HCT116 (cell line): ENCODE measurements at regions not wholly inside any gene's neighbourhood (a gene's known extent, or its start where the extent isn't known, plus 50 kb on each side); places are given as distances from the start of the nearest gene placed in this dataset.

Experiments
- ATAC-seq: fragments of 200-7000 bp; cut with Tn5 transposase; 2 replicates; pipeline ENCODE4 v1.9.1; 2020; ENCODE audit warnings: mild to moderate bottlenecking, moderate library complexity
- BruUV-seq: library from RNA; stranded (reverse); fragments of 400-500 nt; replicated peaks from 2 replicates; lab custom pipeline; 2021; lab: Mats Ljungman, UMichigan
- CTCF ChIA-PET: fragments of 300-600 bp; sonication (Branson Sonifier 250); formaldehyde crosslinking; loops from one replicate; lab custom pipeline; 2021; ENCODE audit warnings: antibody characterized with exemption; lab: Charles Lee
- POLR2A ChIA-PET: fragments of 300-600, 350-600 bp; sonication (Branson Sonifier 250); formaldehyde crosslinking; loops from one replicate; lab custom pipeline; 2021; ENCODE audit warnings: antibody characterized with exemption; lab: Charles Lee
- RAD21 ChIA-PET, 2 experiments: fragments of 300-600 bp; sonication (Branson Sonifier 250); formaldehyde crosslinking; loops; one replicate each; lab custom pipeline; 2023; ENCODE audit warnings: low total read pairs in 2 of 2; ENCODE audit not compliant: uncharacterized antibody in 2 of 2, unreplicated experiment in 2 of 2, low non-redundant PET in 1 of 2; lab: Charles Lee
- DNase-seq: peaks from one replicate; pipeline ENCODE4 v3.0.0-alpha.2; 2010; ENCODE audit warnings: low read depth, low spot score
- H2AFZ ChIP-seq: fragments of 200-600 bp; shearing (Covaris generic), sonication (generic); 2 replicates; pipeline ENCODE4 v1.6.1; 2017; ENCODE audit warnings: low read depth, mixed run types, mixed read lengths, antibody characterized with exemption, low read length; ENCODE audit not compliant: poor library complexity, severe bottlenecking
- H3K27ac ChIP-seq: 2 replicates; pipeline ENCODE4 v1.5.1; 2012; ENCODE audit warnings: low read depth, low read length
- H3K27me3 ChIP-seq: fragments of 200-600 bp; sonication (generic); 2 replicates; pipeline ENCODE4 v1.6.1; 2016; ENCODE audit warnings: mixed run types, low read length, mixed read lengths; ENCODE audit not compliant: insufficient read depth
- H3K36me3 ChIP-seq, 2 experiments: fragments of 200-500 bp in 1 of 2; fragments of 200-600 bp in 1 of 2; sonication (Bioruptor generic) in 1 of 2; sonication (generic) in 1 of 2; 2 replicates each; pipeline versions ENCODE4 v1.5.1 to v1.6.1; 2014 to 2016; ENCODE audit warnings: low read length in 2 of 2, inconsistent platforms in 1 of 2, mixed read lengths in 1 of 2, mixed run types in 1 of 2; ENCODE audit not compliant: insufficient read depth in 2 of 2, control insufficient read depth in 1 of 2
- H3K4me1 ChIP-seq, 2 experiments: fragments of 200-600 bp in 1 of 2; sonication (generic) in 1 of 2; 2 replicates each; pipeline versions ENCODE4 v1.5.1 to v1.6.1; 2012 to 2017; ENCODE audit warnings: low read length in 2 of 2, inconsistent platforms in 1 of 2, mild to moderate bottlenecking in 1 of 2, mixed read lengths in 1 of 2, mixed run types in 1 of 2, moderate library complexity in 1 of 2; ENCODE audit not compliant: insufficient read depth in 2 of 2, control insufficient read depth in 1 of 2
- H3K4me2 ChIP-seq: fragments of 200-600 bp; sonication (generic); 2 replicates; pipeline ENCODE4 v1.6.1; 2017; ENCODE audit warnings: mixed run types, low read length, mixed read lengths
- H3K4me3 ChIP-seq, 2 experiments: fragments of 200-600 bp in 1 of 2; sonication (generic) in 1 of 2; replicated peaks in 1 of 2; 2 replicates each; pipeline ENCODE4 v1.5.1; 2011 to 2016; ENCODE audit warnings: low read length in 2 of 2, control low read depth in 1 of 2, low read depth in 1 of 2, mild to moderate bottlenecking in 1 of 2, mixed read lengths in 1 of 2, mixed run types in 1 of 2
- H3K79me2 ChIP-seq: fragments of 200-600 bp; sonication (generic); 2 replicates; pipeline ENCODE4 v1.6.1; 2017; ENCODE audit warnings: mild to moderate bottlenecking, mixed run types, low read length, moderate library complexity, mixed read lengths; ENCODE audit not compliant: insufficient read depth
- H3K9ac ChIP-seq: fragments of 200-600 bp; sonication (generic); 2 replicates; pipeline ENCODE4 v1.6.1; 2016; ENCODE audit warnings: low read length, mixed read lengths
- H3K9me2 ChIP-seq: fragments of 200-600 bp; sonication (generic), shearing (Covaris generic); 2 replicates; pipeline ENCODE4 v1.6.1; 2017; ENCODE audit warnings: mixed run types, mild to moderate bottlenecking, moderate library complexity; ENCODE audit not compliant: insufficient read depth
- H3K9me3 ChIP-seq, 2 experiments: fragments of 200-500 bp in 1 of 2; fragments of 200-600 bp in 1 of 2; sonication (Bioruptor generic) in 1 of 2; sonication (generic) in 1 of 2; 2 replicates each; pipeline ENCODE4 v1.6.1; 2014 to 2017; ENCODE audit warnings: low read length in 2 of 2, mixed read lengths in 2 of 2, inconsistent platforms in 1 of 2, low read depth in 1 of 2, mild to moderate bottlenecking in 1 of 2, mixed run types in 1 of 2, moderate library complexity in 1 of 2; ENCODE audit not compliant: control insufficient read depth in 1 of 2, insufficient read depth in 1 of 2
- H4K20me1 ChIP-seq: fragments of 200-600 bp; sonication (generic), shearing (Covaris generic); 2 replicates; pipeline ENCODE4 v1.6.1; 2017; ENCODE audit warnings: mixed run types, mild to moderate bottlenecking, moderate library complexity; ENCODE audit not compliant: insufficient read depth
- EZH2phosphoT487 ChIP-seq: fragments of 200-600 bp; IDR thresholded peaks from 2 replicates; pipeline ENCODE4 v1.6.1; 2018; ENCODE audit warnings: antibody characterized with exemption, borderline replicate concordance
- POLR2A ChIP-seq: IDR thresholded peaks from 2 replicates; pipeline ENCODE4 v1.7.0; 2011; ENCODE audit warnings: borderline replicate concordance; ENCODE audit not compliant: insufficient read depth, insufficient read length; ENCODE audit errors: extremely low read depth
- REST ChIP-seq: IDR thresholded peaks from 2 replicates; pipeline ENCODE4 v1.6.1; 2012; ENCODE audit warnings: low read depth
- SIN3A ChIP-seq: IDR thresholded peaks from 2 replicates; pipeline ENCODE4 v1.6.1; 2012; ENCODE audit warnings: low read depth
- YY1 ChIP-seq: IDR thresholded peaks from 2 replicates; pipeline ENCODE4 v1.6.1; 2011; ENCODE audit warnings: low read length, low read depth, moderate library complexity, mild to moderate bottlenecking; ENCODE audit not compliant: insufficient replicate concordance; ENCODE audit errors: extremely low read depth
- ZBTB33 ChIP-seq: IDR thresholded peaks from 2 replicates; pipeline ENCODE4 v1.6.1; 2011; ENCODE audit warnings: mild to moderate bottlenecking, low read length, moderate library complexity; ENCODE audit not compliant: insufficient replicate concordance; ENCODE audit errors: extremely low read depth
- ZNF274 ChIP-seq: fragments of 200-500 bp; sonication (Bioruptor generic); IDR thresholded peaks from 2 replicates; pipeline ENCODE4 v1.6.1; 2014; ENCODE audit warnings: mild to moderate bottlenecking, low read depth, low read length, inconsistent platforms
- intact Hi-C: fragments of 100-400 bp; cut with micrococcal nuclease; formaldehyde crosslinking; loops from 2 replicates; pipeline ENCODE4 v1.10.0; 2022

DNA sequence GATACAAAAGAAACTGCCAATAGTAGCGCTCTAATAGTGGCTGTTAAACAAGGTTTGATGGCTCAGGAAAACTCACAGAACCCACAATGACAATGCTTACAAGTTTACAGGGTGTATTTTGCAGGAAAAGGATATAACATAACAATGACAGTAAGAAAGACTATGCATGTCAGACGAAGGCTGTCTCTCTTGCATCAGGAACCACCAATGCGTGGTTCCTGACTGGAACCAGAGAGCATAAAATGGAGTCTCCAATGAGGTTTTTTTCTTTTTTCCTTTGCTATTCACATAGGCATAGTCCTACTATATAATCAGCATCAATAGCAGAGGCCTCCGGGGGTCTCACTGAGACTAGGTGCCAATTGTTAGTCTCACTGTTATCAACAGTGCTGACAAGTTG is 120.4 kb upstream of the STEAP1 start:
- Histone ChIP-seq H2AFZ (no peak overlapping the region), H3K27me3 (peaks cover 11% of the 10 kb centered on the region; the same call in 1 of the 2 replicates), H3K4me2 (no peak overlapping the region), H3K9me2 (no peaks in the 10 kb centered on the region), H3K27ac (no peak overlapping the region), H3K36me3 (no peaks in the 10 kb centered on the region), H3K79me2 (no peaks in the 10 kb centered on the region), H4K20me1 (no peaks in the 10 kb centered on the region), H3K9ac (no peak overlapping the region), H3K9me3 (no peaks in the 10 kb centered on the region), H3K4me3 (no peak overlapping the region), H3K4me1 (no peaks in the 10 kb centered on the region)
- BruUV-seq = no TSS peak
- no peak for DNase-seq
- TF ChIP-seq YY1 = no peak
- no peak for TF ChIP-seq REST
- TF ChIP-seq EZH2phosphoT487 = no peak
- TF ChIP-seq SIN3A = no peak
- TF ChIP-seq ZNF274 = no peak
- TF ChIP-seq POLR2A = no peak
- TF ChIP-seq ZBTB33 = no peak
- intact Hi-C loops = no loop called here
- ChIA-PET POLR2A (no interaction called here), CTCF (no interaction called here), RAD21 (no interaction called here)
- no peak for ATAC-seq
